ENCODE measurements at regions not wholly inside any gene's neighbourhood (a gene's known extent, or its start where the extent isn't known, plus 50 kb on each side); places are given as distances from the start of the nearest gene placed in this dataset.
"Not testable (repeated sequence)": the region's sequence is repeated elsewhere in the genome, so short reads cannot be mapped to it uniquely, and the experiment has no call there.

DNA sequence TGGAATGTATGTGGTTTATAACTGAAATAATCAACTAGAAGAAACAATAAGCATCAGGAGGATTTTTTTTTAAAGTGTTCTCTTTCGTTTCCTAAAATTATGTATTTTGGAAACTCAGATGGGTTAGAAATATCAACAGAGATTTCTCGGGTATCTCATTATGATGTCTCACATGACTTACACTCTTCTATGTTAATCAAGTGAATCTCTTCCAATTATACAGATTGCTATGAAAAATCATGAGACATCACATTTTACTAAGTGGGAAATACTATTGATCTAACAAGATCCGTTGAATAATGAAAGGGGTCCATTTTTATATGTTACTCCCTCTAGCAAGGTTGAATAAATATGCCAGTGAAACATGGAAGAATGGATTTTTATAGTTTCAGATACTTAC, 54.7 kb upstream of the NRIP1 start:
- TF ChIP-seq POLR2AphosphoS5 (IDR thresholded peaks at IDR 0.05; ENCODE audit: low read depth, low read length) (no peak), POLR2A (IDR thresholded peaks at IDR 0.05; ENCODE audit: low read depth, low read length) (no peak), POU2F2 (IDR thresholded peaks at IDR 0.05; ENCODE audit: low read depth, low read length) (no peak)
- no peak for DNase-seq (ENCODE audit: insufficient read length, low spot score)
- FAIRE-seq: no peak

DNA sequence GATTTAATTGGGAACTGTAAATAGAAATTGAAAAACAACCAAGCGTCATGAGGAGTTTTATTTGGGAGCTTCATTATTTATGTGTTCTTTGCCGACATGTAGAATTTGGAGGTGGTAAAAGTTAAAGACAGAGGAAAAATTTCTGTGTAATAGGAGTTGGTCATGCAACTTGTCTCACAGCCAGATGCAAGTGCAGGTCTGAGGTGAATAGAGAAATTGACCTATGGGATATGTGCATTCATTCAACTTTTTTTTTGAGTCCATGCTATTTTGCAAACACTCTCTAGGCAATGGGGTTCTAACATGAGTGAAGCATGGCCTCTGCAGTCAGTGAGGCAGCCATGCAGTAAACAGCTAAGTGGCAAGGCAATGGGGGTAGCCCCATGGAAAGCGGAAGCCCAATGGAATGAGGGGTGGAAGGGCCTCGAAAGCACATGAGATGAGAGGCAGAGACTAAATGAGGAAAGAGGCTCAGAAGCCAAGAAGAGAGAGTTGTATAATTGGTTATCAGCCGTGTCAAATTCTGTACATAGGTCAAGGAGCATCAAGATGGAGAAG, 56.4 kb upstream of the NRIP1 start:
- no peak for FAIRE-seq
- TF ChIP-seq TAF1 (IDR thresholded peaks at IDR 0.05; ENCODE audit: low read depth, low read length): no peak
- no peak for TF ChIP-seq POLR2AphosphoS5 (IDR thresholded peaks at IDR 0.05; ENCODE audit: low read depth, low read length)
- no peak for TF ChIP-seq PAX5 (IDR thresholded peaks at IDR 0.05; ENCODE audit: insufficient read depth, low read length, severe bottlenecking)
- no peak for TF ChIP-seq POLR2A (IDR thresholded peaks at IDR 0.05; ENCODE audit: low read depth, low read length)
- no peak for TF ChIP-seq POU2F2 (IDR thresholded peaks at IDR 0.05; ENCODE audit: low read depth, low read length)
- TF ChIP-seq SPI1 (IDR thresholded peaks at IDR 0.05; ENCODE audit: low read depth, low read length): no peak

DNA sequence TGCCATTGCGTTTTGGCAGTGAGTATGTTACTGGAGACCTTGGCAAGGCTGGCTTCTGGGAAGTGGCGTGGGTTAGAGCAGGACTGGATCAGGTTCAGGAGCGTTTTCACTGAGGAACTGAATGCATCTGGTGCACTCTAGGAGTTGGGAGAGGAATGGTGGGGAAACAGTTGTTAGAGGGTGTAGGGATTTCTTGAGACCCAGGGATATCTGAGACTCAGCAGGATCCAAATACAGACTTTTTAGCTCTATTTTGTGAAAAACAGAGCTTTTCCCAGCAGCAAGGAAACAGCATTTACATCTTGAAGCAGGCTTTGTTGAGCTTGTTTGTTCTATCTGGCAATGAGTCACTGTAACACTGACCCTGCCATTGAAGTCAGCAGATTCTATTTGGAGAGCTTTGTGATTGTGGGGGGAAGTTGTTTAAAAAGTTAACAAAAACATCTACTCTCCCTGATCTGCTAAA, 56.9 kb upstream of the NRIP1 start:
- TF ChIP-seq POU2F2 (IDR thresholded peaks at IDR 0.05; ENCODE audit: low read depth, low read length) (no peak), POLR2A (IDR thresholded peaks at IDR 0.05; ENCODE audit: low read depth, low read length) (no peak), TAF1 (IDR thresholded peaks at IDR 0.05; ENCODE audit: low read depth, low read length) (no peak), SPI1 (IDR thresholded peaks at IDR 0.05; ENCODE audit: low read depth, low read length) (no peak), PAX5 (IDR thresholded peaks at IDR 0.05; ENCODE audit: insufficient read depth, low read length, severe bottlenecking) (no peak), POLR2AphosphoS5 (IDR thresholded peaks at IDR 0.05; ENCODE audit: low read depth, low read length) (no peak)
- DNase-seq (ENCODE audit: insufficient read length, low spot score) (no peak), FAIRE-seq (no peak)

More for the DNA sequence above, 56.4 kb upstream of the NRIP1 start:
- no peak for DNase-seq (ENCODE audit: insufficient read length, low spot score)

DNA sequence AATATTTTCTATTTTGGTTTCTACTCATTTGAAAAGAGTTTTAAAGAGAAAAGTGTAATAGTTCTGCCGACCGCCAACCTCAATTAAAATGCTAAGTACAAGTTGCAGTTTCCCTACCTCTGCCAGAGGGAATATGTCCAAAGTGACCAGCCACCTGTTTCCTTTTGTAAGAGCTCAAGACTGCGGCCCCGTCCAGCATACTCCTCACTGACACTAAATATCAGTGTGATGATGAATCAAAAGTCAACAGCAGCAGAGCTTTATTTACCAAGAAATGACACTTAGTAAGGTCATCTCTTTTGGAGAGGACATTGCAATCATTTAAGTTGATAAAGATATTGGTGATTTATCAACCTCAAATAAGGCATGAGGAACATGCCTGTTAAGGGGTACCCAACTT, 57.4 kb upstream of the NRIP1 start:
- DNase-seq (ENCODE audit: insufficient read length, low spot score) (no peak), FAIRE-seq (no peak)
- TF ChIP-seq POU2F2 (IDR thresholded peaks at IDR 0.05; ENCODE audit: low read depth, low read length) (no peak), POLR2AphosphoS5 (IDR thresholded peaks at IDR 0.05; ENCODE audit: low read depth, low read length) (no peak), TAF1 (IDR thresholded peaks at IDR 0.05; ENCODE audit: low read depth, low read length) (no peak), PAX5 (IDR thresholded peaks at IDR 0.05; ENCODE audit: insufficient read depth, low read length, severe bottlenecking) (no peak), SPI1 (IDR thresholded peaks at IDR 0.05; ENCODE audit: low read depth, low read length) (no peak), POLR2A (IDR thresholded peaks at IDR 0.05; ENCODE audit: low read depth, low read length) (no peak)

DNA sequence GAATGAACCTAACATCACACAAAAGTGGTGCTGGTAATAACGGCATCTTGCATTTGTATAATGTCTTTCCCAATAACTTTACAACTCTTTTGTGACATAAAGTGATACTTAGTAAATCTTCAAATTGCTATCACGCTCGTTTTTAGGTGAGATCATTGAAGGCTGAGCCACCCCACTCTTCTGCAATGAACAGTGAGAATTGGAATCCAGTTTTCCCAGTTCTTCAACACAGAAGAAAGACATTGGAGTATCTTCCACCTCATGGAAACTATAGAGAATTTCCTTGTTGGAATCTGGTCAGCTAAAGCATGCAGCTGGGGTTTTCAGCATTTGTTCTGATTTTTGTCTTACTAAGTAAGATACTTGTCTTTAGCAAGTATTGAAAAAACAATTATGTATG, 59.9 kb upstream of the NRIP1 start:
- no peak for TF ChIP-seq TAF1 (IDR thresholded peaks at IDR 0.05; ENCODE audit: low read depth, low read length)
- no peak for TF ChIP-seq POU2F2 (IDR thresholded peaks at IDR 0.05; ENCODE audit: low read depth, low read length)
- TF ChIP-seq POLR2A (IDR thresholded peaks at IDR 0.05; ENCODE audit: low read depth, low read length): no peak
- DNase-seq (ENCODE audit: insufficient read length, low spot score): no peak
- FAIRE-seq: no peak

DNA sequence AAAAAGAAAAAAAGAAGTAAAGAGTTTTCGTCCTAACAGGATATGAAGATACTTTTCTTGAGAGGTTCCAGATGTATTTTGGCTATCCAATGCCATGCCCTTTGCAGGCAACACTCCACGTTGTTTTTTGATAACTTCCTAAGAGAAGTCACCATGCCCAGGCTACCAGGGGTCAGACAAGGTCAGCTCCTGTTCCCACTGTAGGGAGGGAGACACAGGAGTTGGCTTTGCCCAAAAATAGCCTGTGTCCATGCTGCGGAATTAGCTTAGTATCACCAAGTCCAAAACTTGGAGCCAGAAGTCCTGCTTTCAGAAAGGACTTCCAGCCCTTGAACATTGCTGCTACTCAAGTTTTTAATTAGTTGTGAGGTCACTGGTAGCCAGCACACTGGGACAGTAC, 62.1 kb upstream of the NRIP1 start:
- DNase-seq (ENCODE audit: insufficient read length, low spot score) (no peak), FAIRE-seq (no peak)
- TF ChIP-seq POLR2A (IDR thresholded peaks at IDR 0.05; ENCODE audit: low read depth, low read length) (no peak), POLR2AphosphoS5 (IDR thresholded peaks at IDR 0.05; ENCODE audit: low read depth, low read length) (no peak), POU2F2 (IDR thresholded peaks at IDR 0.05; ENCODE audit: low read depth, low read length) (no peak), SPI1 (IDR thresholded peaks at IDR 0.05; ENCODE audit: low read depth, low read length) (no peak), PAX5 (IDR thresholded peaks at IDR 0.05; ENCODE audit: insufficient read depth, low read length, severe bottlenecking) (no peak), TAF1 (IDR thresholded peaks at IDR 0.05; ENCODE audit: low read depth, low read length) (no peak)

DNA sequence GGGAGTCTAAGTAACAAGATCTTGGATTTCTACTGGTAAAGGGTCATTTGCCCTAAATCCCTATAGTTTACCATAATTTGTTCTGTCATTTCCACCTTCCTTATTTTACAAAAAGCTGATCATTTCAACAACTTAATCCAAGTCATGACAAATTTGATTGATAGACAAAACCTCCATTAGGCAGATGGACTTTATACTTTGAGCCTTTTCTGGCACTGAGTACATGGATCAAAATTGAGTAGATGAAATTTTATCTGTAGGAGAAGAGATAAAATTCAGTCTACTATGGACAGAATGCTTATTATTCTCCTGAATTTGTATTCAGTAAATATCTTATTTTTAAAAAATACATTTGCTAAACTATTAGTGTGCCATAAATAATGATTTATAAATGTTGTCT, 62.6 kb upstream of the NRIP1 start:
- DNase-seq (ENCODE audit: insufficient read length, low spot score) (no peak), FAIRE-seq (no peak)
- no peak for TF ChIP-seq TAF1 (IDR thresholded peaks at IDR 0.05; ENCODE audit: low read depth, low read length)
- TF ChIP-seq POU2F2 (IDR thresholded peaks at IDR 0.05; ENCODE audit: low read depth, low read length): no peak
- TF ChIP-seq PAX5 (IDR thresholded peaks at IDR 0.05; ENCODE audit: insufficient read depth, low read length, severe bottlenecking): no peak
- TF ChIP-seq POLR2A (IDR thresholded peaks at IDR 0.05; ENCODE audit: low read depth, low read length): no peak
- TF ChIP-seq POLR2AphosphoS5 (IDR thresholded peaks at IDR 0.05; ENCODE audit: low read depth, low read length): no peak

DNA sequence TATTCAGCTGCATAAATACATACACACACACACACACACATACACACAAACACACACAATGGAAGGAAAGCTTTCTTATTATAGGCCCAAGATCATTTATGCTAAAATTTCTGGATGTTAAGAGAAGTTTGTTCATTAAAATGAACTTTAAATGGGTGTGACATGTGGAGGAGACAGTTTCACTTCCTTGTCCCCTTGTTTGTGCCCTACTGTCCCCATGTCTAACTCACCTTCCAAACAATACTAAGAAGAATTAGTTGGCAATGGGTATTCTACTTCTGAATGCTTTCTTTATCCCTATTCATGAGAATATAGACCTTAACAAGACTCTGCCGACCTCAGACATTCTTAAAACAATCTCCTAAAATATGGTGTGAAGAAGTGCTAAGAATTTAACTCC, 63.5 kb upstream of the NRIP1 start:
- peak; percentile 61; the same call in 1 of the 2 replicates for TF ChIP-seq SPI1 (IDR thresholded peaks at IDR 0.05; ENCODE audit: low read depth, low read length)
- no peak for TF ChIP-seq POLR2AphosphoS5 (IDR thresholded peaks at IDR 0.05; ENCODE audit: low read depth, low read length)
- no peak for TF ChIP-seq TAF1 (IDR thresholded peaks at IDR 0.05; ENCODE audit: low read depth, low read length)
- no peak for DNase-seq (ENCODE audit: insufficient read length, low spot score)
- no peak for FAIRE-seq

DNA sequence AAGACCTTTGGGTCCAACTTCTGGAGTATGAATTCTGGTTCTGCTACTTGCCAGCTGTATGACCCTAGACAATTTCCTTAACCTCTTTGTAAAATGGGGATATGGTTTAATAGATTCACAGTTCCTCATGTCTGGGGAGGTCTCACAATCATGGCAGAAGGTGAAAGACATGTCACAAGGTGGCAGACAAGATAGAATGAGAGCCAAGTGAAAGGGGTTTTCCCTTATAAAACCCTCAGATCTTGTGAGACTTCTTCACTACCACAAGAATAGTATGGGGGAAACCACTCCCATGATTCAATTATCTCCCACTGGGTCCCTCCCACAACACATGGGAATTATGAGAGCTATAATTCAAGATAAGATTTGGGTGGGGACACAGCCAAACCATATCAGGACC, 63.9 kb upstream of the NRIP1 start:
- not testable (repeated sequence) for DNase-seq (ENCODE audit: insufficient read length, low spot score); FAIRE-seq

DNA sequence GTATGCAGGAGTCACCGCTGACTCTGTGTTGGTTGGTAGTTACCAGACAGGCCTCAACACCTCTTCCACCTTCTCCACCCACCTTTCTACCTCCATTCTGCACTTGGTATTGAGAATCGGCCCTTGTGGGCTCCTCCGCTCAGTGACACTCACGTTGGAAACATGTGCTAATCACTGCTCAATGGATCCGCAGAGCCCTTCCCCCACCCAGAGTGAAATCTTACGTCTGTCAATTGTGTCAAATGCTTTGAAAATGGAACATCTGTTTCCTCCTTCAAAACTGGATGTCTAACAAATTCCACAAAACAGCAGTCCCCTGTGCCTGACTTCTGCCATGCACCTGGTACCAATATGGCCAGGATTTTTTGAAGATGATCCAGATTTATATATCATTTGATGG, 65.5 kb upstream of the NRIP1 start:
- DNase-seq (ENCODE audit: insufficient read length, low spot score) (no peak), FAIRE-seq (no peak)
- TF ChIP-seq PAX5 (IDR thresholded peaks at IDR 0.05; ENCODE audit: insufficient read depth, low read length, severe bottlenecking) (no peak), POU2F2 (IDR thresholded peaks at IDR 0.05; ENCODE audit: low read depth, low read length) (no peak), POLR2A (IDR thresholded peaks at IDR 0.05; ENCODE audit: low read depth, low read length) (no peak), SPI1 (IDR thresholded peaks at IDR 0.05; ENCODE audit: low read depth, low read length) (no peak), TAF1 (IDR thresholded peaks at IDR 0.05; ENCODE audit: low read depth, low read length) (no peak), POLR2AphosphoS5 (IDR thresholded peaks at IDR 0.05; ENCODE audit: low read depth, low read length) (no peak)

DNA sequence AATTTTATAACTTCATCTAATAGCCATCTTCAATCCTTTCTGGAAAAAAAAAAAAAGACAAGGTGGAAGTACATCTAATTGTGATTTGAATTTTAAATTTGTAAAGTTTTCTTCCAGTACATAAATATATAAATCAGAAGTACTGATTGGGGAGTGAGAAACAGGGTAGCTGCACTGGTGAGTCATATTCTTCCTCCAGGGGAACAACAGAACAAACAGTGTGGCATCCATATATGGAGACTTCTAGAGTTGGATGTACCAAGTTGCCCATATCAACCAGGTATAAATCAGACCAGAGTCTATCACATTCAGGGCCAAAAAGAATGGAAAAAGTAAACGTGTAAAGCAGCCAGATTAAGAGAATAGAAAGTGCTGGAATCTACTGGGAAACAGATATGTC, 66.0 kb upstream of the NRIP1 start:
- TF ChIP-seq SPI1 (IDR thresholded peaks at IDR 0.05; ENCODE audit: low read depth, low read length): no peak
- no peak for TF ChIP-seq POLR2A (IDR thresholded peaks at IDR 0.05; ENCODE audit: low read depth, low read length)
- no peak for TF ChIP-seq PAX5 (IDR thresholded peaks at IDR 0.05; ENCODE audit: insufficient read depth, low read length, severe bottlenecking)
- no peak for TF ChIP-seq TAF1 (IDR thresholded peaks at IDR 0.05; ENCODE audit: low read depth, low read length)
- TF ChIP-seq POU2F2 (IDR thresholded peaks at IDR 0.05; ENCODE audit: low read depth, low read length): no peak
- no peak for TF ChIP-seq POLR2AphosphoS5 (IDR thresholded peaks at IDR 0.05; ENCODE audit: low read depth, low read length)
- FAIRE-seq (no peak), DNase-seq (ENCODE audit: insufficient read length, low spot score) (no peak)
